NCI-H526 (cell line): ENCODE measurements at regions not wholly inside any gene's neighbourhood (a gene's known extent, or its start where the extent isn't known, plus 50 kb on each side); places are given as distances from the start of the nearest gene placed in this dataset.
"Not testable (repeated sequence)": the region's sequence is repeated elsewhere in the genome, so short reads cannot be mapped to it uniquely, and the experiment has no call there.

Source experiments
- DNase-seq, 2 experiments: peaks; one replicate each; lab custom pipeline; 2025; lab: John Stamatoyannopoulos, UW

- DNase-seq: peak in 1 of 2 experiments; percentile 76
Measured at GRCh38 chr13:74575729-74576125, 441.5 kb upstream of the KLF12 start.

- peak; percentile 30 to 33 for DNase-seq
Measured at GRCh38 chr13:74574964-74575728, 440.9 kb upstream of the KLF12 start.

- DNase-seq: peak in 1 of 2 experiments; percentile 43
Measured at GRCh38 chr13:74573654-74574053, 439.4 kb upstream of the KLF12 start.

GRCh38 chr13:74571811-74572210 lies 437.6 kb upstream of the KLF12 start:
- DNase-seq: no peak

- no peak for DNase-seq
Measured at GRCh38 chr13:74570834-74571233, 436.6 kb upstream of the KLF12 start.

GRCh38 chr13:74570046-74570445 lies 435.8 kb upstream of the KLF12 start:
- no peak for DNase-seq

- no peak for DNase-seq
Measured at GRCh38 chr13:74569251-74569650, 435.0 kb upstream of the KLF12 start.

- no peak for DNase-seq
Measured at GRCh38 chr13:74567485-74567884, 433.3 kb upstream of the KLF12 start.

GRCh38 chr13:74562381-74562780 lies 428.2 kb upstream of the KLF12 start:
- DNase-seq: no peak

- peak; percentile 36 to 48 for DNase-seq
Measured at GRCh38 chr13:74561155-74561554, 427.0 kb upstream of the KLF12 start.

GRCh38 chr13:74560325-74560724 lies 426.1 kb upstream of the KLF12 start:
- no peak for DNase-seq

- DNase-seq: no peak
Measured at GRCh38 chr13:74557870-74558269, 423.7 kb upstream of the KLF12 start.

GRCh38 chr13:74555651-74556420 lies 421.6 kb upstream of the KLF12 start:
- no peak for DNase-seq

GRCh38 chr13:74555276-74555625 lies 421.0 kb upstream of the KLF12 start:
- DNase-seq: no peak

GRCh38 chr13:74554569-74555275 lies 420.5 kb upstream of the KLF12 start:
- DNase-seq: no peak

GRCh38 chr13:74550039-74550438 lies 415.8 kb upstream of the KLF12 start:
- DNase-seq: no peak

GRCh38 chr13:74536649-74537048 lies 402.4 kb upstream of the KLF12 start:
- not testable (repeated sequence) for DNase-seq

GRCh38 chr13:74533226-74533625 lies 399.0 kb upstream of the KLF12 start:
- DNase-seq: no peak

- DNase-seq: no peak
Measured at GRCh38 chr13:74530011-74530410, 395.8 kb upstream of the KLF12 start.

GRCh38 chr13:74528734-74529513 lies 394.7 kb upstream of the KLF12 start:
- no peak for DNase-seq

GRCh38 chr13:74523057-74523456 lies 388.9 kb upstream of the KLF12 start:
- no peak for DNase-seq

GRCh38 chr13:74511523-74511922 lies 377.3 kb upstream of the KLF12 start:
- DNase-seq: no peak
